Vagina (tissue), 2 donors: ENCODE measurements at regions not wholly inside any gene's neighbourhood (a gene's known extent, or its start where the extent isn't known, plus 50 kb on each side); places are given as distances from the start of the nearest gene placed in this dataset.

Source experiments
- DNase-seq, 2 donors: peaks; one replicate each; pipeline ENCODE4 v3.0.0-alpha.2; 2017; ENCODE audit errors: extremely low spot score in 2 of 2
- H3K27ac ChIP-seq: fragments of 200-600 bp; sonication (generic); one replicate; pipeline ENCODE4 v1.5.1; 2019
- H3K27me3 ChIP-seq: fragments of 200-600 bp; sonication (generic); one replicate; pipeline ENCODE4 v1.5.1; 2019
- H3K36me3 ChIP-seq, 2 donors: fragments of 200-600 bp; sonication (generic); one replicate each; pipeline ENCODE4 v1.5.1; 2017 to 2019
- H3K4me1 ChIP-seq: fragments of 200-600 bp; sonication (generic); one replicate; pipeline ENCODE4 v1.5.1; 2019
- H3K4me3 ChIP-seq, 2 donors: fragments of 200-600 bp; sonication (generic); 1 replicate in 1 of 2; 2 replicates in 1 of 2; pipeline ENCODE4 v1.5.1; 2016 to 2019
- H3K9me3 ChIP-seq: fragments of 200-600 bp; sonication (generic); one replicate; pipeline ENCODE4 v1.5.1; 2019
- CTCF ChIP-seq, 3 experiments: fragments of 450-650 bp in 2 of 3; fragments of 200-600 bp in 1 of 3; sonication (generic) in 1 of 3; IDR thresholded peaks; one replicate each; pipeline ENCODE4 v1.5.1; 2017 to 2019; ENCODE audit warnings: antibody characterized with exemption in 3 of 3, mild to moderate bottlenecking in 2 of 3, moderate library complexity in 2 of 3
- POLR2A ChIP-seq, 2 donors: fragments of 450-650 bp; IDR thresholded peaks; one replicate each; pipeline ENCODE4 v1.6.1; 2017; ENCODE audit warnings: antibody characterized with exemption in 2 of 2, mild to moderate bottlenecking in 2 of 2, moderate library complexity in 2 of 2
- POLR2AphosphoS5 ChIP-seq, 2 donors: sonication (generic); formaldehyde crosslinking; IDR thresholded peaks; one replicate each; pipeline ENCODE4 v1.9.0; 2017; ENCODE audit warnings: antibody characterized with exemption in 2 of 2, mild to moderate bottlenecking in 2 of 2, low read depth in 1 of 2; ENCODE audit not compliant: insufficient read depth in 1 of 2
- intact Hi-C: fragments of 100-400 bp; cut with DNase I; formaldehyde crosslinking; loops from one replicate; pipeline ENCODE4 v1.15.1; 2023

GRCh38 chr13:61874970-61875579 lies 459.4 kb upstream of the PCDH20 start:
- Histone ChIP-seq H3K27me3 (no peaks in the 10 kb centered on the region), H3K27ac (no peak overlapping the region), H3K9me3 (no peaks in the 10 kb centered on the region), H3K36me3 (no peaks in the 10 kb centered on the region), H3K4me3 (no peak overlapping the region), H3K4me1 (no peaks in the 10 kb centered on the region)
- no peak for DNase-seq
- no peak for TF ChIP-seq POLR2AphosphoS5 (IDR thresholded peaks at IDR 0.05; ENCODE audit: insufficient read depth in 1 of 2, low read depth in 1 of 2)
- TF ChIP-seq POLR2A (IDR thresholded peaks at IDR 0.05), result no peak
- TF ChIP-seq CTCF (IDR thresholded peaks at IDR 0.05), result no peak
- intact Hi-C loops, result no loop called here

- Histone ChIP-seq H3K9me3 (no peaks in the 10 kb centered on the region), H3K4me3 (no peak overlapping the region), H3K27ac (no peak overlapping the region), H3K27me3 (no peaks in the 10 kb centered on the region), H3K4me1 (no peaks in the 10 kb centered on the region), H3K36me3 (no peaks in the 10 kb centered on the region)
- intact Hi-C loops, result no loop called here
- no peak for TF ChIP-seq CTCF (IDR thresholded peaks at IDR 0.05)
- DNase-seq, result no peak
These were observed 458.1 kb upstream of the PCDH20 start for GRCh38 chr13:61873717-61874116.

GRCh38 chr13:61857198-61857597 lies 441.5 kb upstream of the PCDH20 start:
- intact Hi-C loops, result no loop called here

GRCh38 chr13:61852116-61852619 lies 436.5 kb upstream of the PCDH20 start:
- DNase-seq, result no peak
- Histone ChIP-seq H3K9me3 (no peaks in the 10 kb centered on the region), H3K36me3 (no peaks in the 10 kb centered on the region), H3K27ac (no peak overlapping the region), H3K27me3 (no peaks in the 10 kb centered on the region), H3K4me1 (no peaks in the 10 kb centered on the region), H3K4me3 (no peak overlapping the region)
- intact Hi-C loops, result no loop called here
- TF ChIP-seq POLR2AphosphoS5 (IDR thresholded peaks at IDR 0.05; ENCODE audit: insufficient read depth in 1 of 2, low read depth in 1 of 2) (no peak), CTCF (IDR thresholded peaks at IDR 0.05) (no peak), POLR2A (IDR thresholded peaks at IDR 0.05) (no peak)

More at GRCh38 chr13:61857198-61857597, 441.5 kb upstream of the PCDH20 start:
- no peaks in the 10 kb centered on the region for H3K36me3 ChIP-seq
- H3K27me3 ChIP-seq, result no peaks in the 10 kb centered on the region
- no peak for TF ChIP-seq POLR2AphosphoS5 (IDR thresholded peaks at IDR 0.05; ENCODE audit: insufficient read depth in 1 of 2, low read depth in 1 of 2)
- no peak for TF ChIP-seq CTCF (IDR thresholded peaks at IDR 0.05)
- no peak for TF ChIP-seq POLR2A (IDR thresholded peaks at IDR 0.05)
- no peaks in the 10 kb centered on the region for H3K9me3 ChIP-seq
- H3K27ac ChIP-seq, result no peak overlapping the region
- no peak for DNase-seq
- H3K4me3 ChIP-seq, result no peak overlapping the region
- H3K4me1 ChIP-seq, result no peaks in the 10 kb centered on the region

- no peaks in the 10 kb centered on the region for H3K36me3 ChIP-seq
- no peak for DNase-seq
- TF ChIP-seq POLR2AphosphoS5 (IDR thresholded peaks at IDR 0.05; ENCODE audit: insufficient read depth in 1 of 2, low read depth in 1 of 2) (no peak), CTCF (IDR thresholded peaks at IDR 0.05) (no peak), POLR2A (IDR thresholded peaks at IDR 0.05) (no peak)
- H3K27me3 ChIP-seq, result no peaks in the 10 kb centered on the region
- H3K9me3 ChIP-seq, result no peaks in the 10 kb centered on the region
- intact Hi-C loops, result no loop called here
- H3K4me1 ChIP-seq, result no peaks in the 10 kb centered on the region
- H3K27ac ChIP-seq, result no peak overlapping the region
- no peak overlapping the region for H3K4me3 ChIP-seq
These were observed 435.1 kb upstream of the PCDH20 start for GRCh38 chr13:61850794-61851193.
